ENCODE measurements at regions not wholly inside any gene's neighbourhood (a gene's known extent, or its start where the extent isn't known, plus 50 kb on each side); places are given as distances from the start of the nearest gene placed in this dataset.

- DNase-seq = no peak
Observed at GRCh38 chr4:166366012-166366411, 493.0 kb downstream of the TLL1 start.

DNA sequence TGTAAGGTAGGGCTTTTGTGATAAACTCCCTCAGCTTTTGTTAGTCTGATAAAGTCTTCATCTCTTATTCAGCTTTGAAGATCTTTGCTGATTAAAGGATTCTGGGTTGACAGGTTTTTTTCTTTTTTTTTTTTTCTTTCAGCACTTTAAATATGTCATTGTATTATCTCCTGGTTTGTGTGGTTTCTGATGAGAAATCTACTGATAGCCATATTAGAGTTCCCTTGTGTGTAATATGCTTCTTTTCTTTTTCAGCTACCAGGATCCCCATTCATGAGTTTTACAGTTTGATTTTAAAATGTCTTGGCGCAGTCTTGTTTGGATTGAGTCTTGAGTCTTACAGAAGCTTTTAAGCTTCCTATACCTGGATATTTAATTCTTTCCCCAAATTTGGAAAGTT lies 504.5 kb downstream of the TLL1 start:
- no peak for DNase-seq

- DNase-seq = no peak
Observed at GRCh38 chr4:166386491-166387360, 513.7 kb downstream of the TLL1 start.

DNA sequence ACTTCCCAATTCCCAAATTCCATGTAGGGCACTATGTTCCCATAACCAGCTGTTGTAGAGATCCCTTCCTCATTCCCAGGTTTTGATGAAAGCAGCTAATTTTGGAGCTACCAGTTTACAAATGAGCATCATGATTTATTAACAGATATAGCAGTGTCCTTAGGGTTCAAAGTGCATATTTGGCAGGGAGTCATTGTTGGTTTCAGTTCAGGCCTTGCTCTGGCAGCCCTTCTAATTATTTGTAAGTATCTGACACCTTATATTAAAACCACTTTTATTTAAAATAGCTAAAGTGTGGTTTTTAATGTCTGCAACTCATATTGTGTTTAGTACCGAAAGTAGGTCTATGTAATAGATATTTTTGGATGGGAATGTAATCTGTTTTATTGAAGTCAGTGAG lies 518.5 kb downstream of the TLL1 start:
- DNase-seq = no peak

GRCh38 chr4:166399021-166399420 lies 526.0 kb downstream of the TLL1 start:
- no peak for DNase-seq

GRCh38 chr4:166400270-166400894 lies 527.3 kb downstream of the TLL1 start:
- DNase-seq = no peak

- no peak for DNase-seq
Observed at GRCh38 chr4:166413356-166413755, 540.3 kb downstream of the TLL1 start.

- DNase-seq = no peak
Observed at GRCh38 chr4:166414431-166414830, 541.4 kb downstream of the TLL1 start.

DNA sequence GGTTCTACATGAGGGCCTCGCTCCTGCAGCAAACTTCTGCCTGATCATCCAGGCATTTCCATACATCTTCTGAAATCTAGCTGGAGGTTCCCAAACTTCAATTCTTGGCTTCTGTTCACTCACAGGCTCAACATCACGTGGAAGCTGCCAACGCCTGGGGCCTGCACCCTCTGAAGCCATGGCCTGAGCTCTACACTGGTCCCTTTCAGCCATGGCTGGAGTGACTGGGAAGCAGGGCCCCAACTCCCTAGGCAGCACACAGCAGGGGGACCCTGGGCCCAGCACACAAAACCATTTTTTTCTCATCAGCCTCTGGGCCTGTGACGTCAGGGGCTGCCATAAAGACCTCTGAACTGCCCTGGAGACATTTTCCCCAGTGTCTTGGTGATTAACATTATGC lies 542.7 kb downstream of the TLL1 start:
- DNase-seq = no peak

DNA sequence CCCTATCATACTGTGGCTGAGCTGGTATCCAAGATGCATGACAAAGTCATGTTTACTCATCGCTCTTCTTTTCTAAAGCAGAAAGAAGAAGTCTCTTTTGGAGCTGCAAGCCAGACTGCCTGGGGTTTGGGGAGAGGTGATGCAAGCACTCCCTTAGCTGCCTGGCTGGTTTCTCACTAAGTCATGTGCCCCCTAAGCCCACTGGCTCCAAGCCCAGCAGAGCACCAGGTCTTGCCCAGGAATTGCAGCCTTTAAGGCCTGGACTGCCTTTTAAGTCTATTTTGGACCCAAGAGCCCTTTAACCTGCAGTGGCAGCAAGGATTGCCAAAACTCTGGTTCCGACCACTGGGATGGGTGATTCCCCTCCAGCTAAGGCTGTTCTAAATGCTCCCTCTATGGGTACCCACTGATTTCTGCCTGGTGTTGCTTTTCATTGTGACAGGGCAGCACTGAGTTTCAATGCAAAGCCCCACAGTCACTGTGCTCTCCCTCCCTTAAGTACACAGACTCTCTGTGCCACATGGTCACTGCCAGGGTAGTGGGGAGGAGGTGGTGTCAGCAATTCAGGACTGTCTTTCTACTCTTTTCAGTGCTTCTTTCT lies 548.6 kb downstream of the TLL1 start:
- no peak for DNase-seq

- DNase-seq = no peak
Observed at GRCh38 chr4:166422475-166422874, 549.4 kb downstream of the TLL1 start.

- DNase-seq = no peak
Observed at GRCh38 chr4:166426300-166426863, 553.3 kb downstream of the TLL1 start.

GRCh38 chr4:166432125-166432524 lies 559.1 kb downstream of the TLL1 start:
- no peak for DNase-seq

DNA sequence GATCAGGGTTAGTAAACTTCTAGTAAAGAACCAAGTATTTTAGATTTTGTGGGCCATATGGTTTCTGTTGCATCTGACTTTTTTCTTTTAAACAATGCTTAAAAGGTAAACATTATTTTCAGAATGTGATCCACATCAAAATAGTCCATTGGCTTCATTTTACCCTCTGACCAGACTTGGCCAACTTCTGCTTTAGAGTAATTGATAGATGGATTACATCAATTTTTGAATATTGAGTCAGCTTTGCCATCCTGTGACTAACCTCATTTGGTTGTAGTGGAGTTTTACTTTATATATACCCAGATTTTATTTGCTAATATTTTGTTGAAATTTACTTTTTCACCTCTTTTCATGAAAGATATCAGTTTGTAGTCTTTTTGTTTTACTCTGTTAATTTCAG lies 559.8 kb downstream of the TLL1 start:
- no peak for DNase-seq

GRCh38 chr4:166435449-166435848 lies 562.4 kb downstream of the TLL1 start:
- no peak for DNase-seq

GRCh38 chr4:166458756-166459155 lies 585.7 kb downstream of the TLL1 start:
- DNase-seq = no peak

- no peak for DNase-seq
Observed at GRCh38 chr4:166459621-166460020, 586.6 kb downstream of the TLL1 start.

GRCh38 chr4:166460769-166461550 lies 587.9 kb downstream of the TLL1 start:
- DNase-seq = no peak

GRCh38 chr4:166481055-166481454 lies 608.0 kb downstream of the TLL1 start:
- DNase-seq = no peak

DNA sequence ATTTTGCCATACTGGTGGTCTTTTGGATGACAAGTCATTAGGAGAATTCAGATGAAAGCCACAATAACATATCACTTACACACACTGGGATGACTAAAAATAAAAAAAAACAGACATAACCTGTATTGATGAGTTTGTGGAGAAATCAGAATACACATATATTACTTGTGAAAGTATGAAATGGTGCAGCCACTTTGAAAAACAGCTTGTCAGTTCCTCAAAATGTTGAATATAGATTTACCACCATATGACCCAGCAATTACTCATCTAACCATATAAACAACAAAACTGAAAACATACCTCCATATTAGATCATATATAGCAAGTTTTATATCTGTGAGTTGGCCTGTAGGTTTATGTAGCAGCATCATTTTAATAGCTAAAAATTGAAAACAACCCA lies 608.7 kb downstream of the TLL1 start:
- DNase-seq = no peak

DNA sequence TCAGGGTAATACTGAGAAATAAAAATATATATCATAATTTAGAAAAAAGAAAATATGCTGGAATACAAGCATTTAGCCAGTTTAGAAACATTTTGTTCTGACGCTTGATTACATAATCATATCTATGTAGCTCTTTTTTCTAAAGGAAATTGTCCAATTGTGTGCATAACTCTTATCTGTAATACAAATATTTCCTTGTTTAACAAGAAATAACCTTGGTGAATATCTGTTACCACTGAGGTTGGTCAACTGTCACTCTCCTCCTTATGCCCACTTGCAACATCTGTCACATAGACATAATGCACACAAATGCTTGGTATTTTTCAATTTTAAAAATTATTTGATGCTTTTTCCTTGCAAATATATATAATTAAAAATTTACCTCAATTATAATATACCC lies 609.7 kb downstream of the TLL1 start:
- DNase-seq = no peak

GRCh38 chr4:166491635-166492034 lies 618.6 kb downstream of the TLL1 start:
- DNase-seq = no peak

DNA sequence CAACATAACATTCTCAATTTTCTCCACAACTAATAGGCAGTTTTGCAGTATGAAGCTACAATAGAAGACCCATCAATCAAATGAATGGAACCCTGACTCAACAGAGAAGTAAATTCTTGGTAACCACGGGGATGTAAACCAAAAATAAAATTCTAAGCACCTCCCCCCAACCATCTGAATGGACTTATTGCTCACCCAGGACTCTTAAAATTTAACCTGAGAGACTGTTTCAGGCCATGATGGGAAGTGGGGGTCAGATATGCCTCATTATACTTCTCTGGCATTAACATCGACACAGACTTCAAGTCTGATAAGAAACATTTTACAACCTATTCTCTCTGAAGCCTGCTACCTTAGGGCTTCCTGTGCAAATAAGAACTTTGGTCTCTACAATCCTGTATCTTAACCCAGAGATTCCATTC lies 620.9 kb downstream of the TLL1 start:
- no peak for DNase-seq

Data from activated CD4-positive, CD25-positive, alpha-beta regulatory T cell (primary cell).